ENCODE measurements at regions not wholly inside any gene's neighbourhood (a gene's known extent, or its start where the extent isn't known, plus 50 kb on each side); places are given as distances from the start of the nearest gene placed in this dataset.

DNA sequence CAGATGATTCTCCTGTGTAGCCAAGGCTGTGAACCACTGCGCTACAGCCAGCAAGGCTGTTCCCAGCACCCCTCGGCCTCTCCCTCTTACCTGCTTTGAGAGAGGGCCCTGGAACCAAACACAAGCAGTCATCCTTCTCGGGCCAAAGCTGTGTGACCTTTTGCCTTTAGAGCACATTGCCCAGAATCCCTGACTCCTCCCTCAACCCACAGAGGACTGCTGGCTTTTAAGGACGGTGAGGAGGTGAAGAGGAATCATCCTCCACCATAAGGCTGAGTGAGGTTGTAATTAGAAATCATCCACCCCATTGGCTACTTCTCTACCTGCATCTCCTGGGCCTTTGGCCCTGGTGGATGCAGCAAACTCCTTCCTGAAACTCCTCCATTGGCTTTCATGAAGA lies 93.6 kb upstream of the PJA1 start:
- TF ChIP-seq, protein P1, sequence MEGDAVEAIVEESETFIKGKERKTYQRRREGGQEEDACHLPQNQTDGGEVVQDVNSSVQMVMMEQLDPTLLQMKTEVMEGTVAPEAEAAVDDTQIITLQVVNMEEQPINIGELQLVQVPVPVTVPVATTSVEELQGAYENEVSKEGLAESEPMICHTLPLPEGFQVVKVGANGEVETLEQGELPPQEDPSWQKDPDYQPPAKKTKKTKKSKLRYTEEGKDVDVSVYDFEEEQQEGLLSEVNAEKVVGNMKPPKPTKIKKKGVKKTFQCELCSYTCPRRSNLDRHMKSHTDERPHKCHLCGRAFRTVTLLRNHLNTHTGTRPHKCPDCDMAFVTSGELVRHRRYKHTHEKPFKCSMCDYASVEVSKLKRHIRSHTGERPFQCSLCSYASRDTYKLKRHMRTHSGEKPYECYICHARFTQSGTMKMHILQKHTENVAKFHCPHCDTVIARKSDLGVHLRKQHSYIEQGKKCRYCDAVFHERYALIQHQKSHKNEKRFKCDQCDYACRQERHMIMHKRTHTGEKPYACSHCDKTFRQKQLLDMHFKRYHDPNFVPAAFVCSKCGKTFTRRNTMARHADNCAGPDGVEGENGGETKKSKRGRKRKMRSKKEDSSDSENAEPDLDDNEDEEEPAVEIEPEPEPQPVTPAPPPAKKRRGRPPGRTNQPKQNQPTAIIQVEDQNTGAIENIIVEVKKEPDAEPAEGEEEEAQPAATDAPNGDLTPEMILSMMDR (IDR thresholded peaks at IDR 0.05), result no peak
- Histone ChIP-seq H3K36me3 (no peaks in the 10 kb centered on the region), H3K4me3 (no peak overlapping the region), H3K27ac (no peak overlapping the region), H3K9me3 (no peaks in the 10 kb centered on the region), H3K27me3 (no peaks in the 10 kb centered on the region), H3K4me1 (no peaks in the 10 kb centered on the region)
- DNase-seq (ENCODE audit: low spot score), result no peak

DNA sequence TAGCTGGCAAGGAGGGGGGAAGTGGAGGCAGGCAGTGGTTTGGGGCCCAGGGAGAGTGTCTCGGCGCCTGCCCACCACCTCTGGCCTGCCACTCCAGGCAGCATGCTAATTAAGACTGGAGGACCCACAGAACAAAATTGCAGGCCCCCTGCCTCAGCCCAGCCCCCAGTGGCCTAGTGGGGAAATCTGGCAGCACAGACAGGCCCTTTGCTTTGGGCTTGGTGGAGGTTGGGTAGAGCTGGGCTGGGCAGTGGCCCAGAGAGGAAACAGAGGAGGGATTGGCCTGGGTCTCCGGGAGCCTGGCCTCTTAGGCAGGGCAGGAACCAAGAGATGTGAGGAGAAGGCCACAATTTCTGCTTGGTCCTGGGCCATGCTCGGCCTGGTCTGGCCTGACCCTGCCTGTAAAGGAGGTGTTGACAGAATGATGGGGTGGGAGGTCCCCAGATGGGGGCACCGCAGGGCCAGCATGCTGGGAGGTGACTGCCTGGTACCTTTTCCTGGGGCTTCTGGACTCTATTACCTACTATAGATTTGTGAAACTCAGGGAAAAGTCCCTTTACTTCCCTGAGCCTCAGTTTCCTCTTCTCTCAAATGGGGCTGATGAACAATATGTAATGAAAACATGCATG lies 92.4 kb upstream of the PJA1 start:
- Histone ChIP-seq H3K9me3 (no peaks in the 10 kb centered on the region), H3K36me3 (no peaks in the 10 kb centered on the region), H3K27me3 (no peaks in the 10 kb centered on the region), H3K27ac (no peak overlapping the region), H3K4me1 (no peaks in the 10 kb centered on the region), H3K4me3 (no peak overlapping the region)
- TF ChIP-seq, protein P1 (IDR thresholded peaks at IDR 0.05), result no peak
- no peak for DNase-seq (ENCODE audit: low spot score)

DNA sequence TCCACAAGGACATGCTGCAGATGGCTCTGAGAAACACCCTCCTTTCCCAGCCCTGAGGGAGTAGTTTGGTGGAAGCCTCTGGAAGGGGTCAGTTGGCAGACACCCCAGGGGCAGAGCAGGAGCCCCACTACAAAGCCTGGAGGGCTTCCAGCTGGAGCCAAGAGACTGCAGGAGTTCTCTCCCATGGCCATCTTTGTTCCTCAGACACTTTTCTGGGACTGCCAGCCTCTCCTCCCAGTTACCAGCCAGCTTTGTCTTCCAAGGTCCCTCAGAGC lies 91.0 kb upstream of the PJA1 start:
- no peak for DNase-seq (ENCODE audit: low spot score)
- H3K27me3 ChIP-seq, result no peaks in the 10 kb centered on the region
- no peaks in the 10 kb centered on the region for H3K36me3 ChIP-seq
- H3K4me3 ChIP-seq, result no peak overlapping the region
- TF ChIP-seq, protein P1 (IDR thresholded peaks at IDR 0.05), result no peak
- no peaks in the 10 kb centered on the region for H3K9me3 ChIP-seq
- H3K27ac ChIP-seq, result no peak overlapping the region
- H3K4me1 ChIP-seq, result no peaks in the 10 kb centered on the region

- TF ChIP-seq, protein P1 (IDR thresholded peaks at IDR 0.05), result no peak
- H3K9me3 ChIP-seq, result no peaks in the 10 kb centered on the region
- no peak overlapping the region for H3K27ac ChIP-seq
- no peaks in the 10 kb centered on the region for H3K27me3 ChIP-seq
- DNase-seq (ENCODE audit: low spot score), result no peak
- H3K4me3 ChIP-seq, result no peak overlapping the region
- no peaks in the 10 kb centered on the region for H3K36me3 ChIP-seq
- no peaks in the 10 kb centered on the region for H3K4me1 ChIP-seq
These were observed 90.4 kb upstream of the PJA1 start for GRCh38 chrX:69255441-69256290.

DNA sequence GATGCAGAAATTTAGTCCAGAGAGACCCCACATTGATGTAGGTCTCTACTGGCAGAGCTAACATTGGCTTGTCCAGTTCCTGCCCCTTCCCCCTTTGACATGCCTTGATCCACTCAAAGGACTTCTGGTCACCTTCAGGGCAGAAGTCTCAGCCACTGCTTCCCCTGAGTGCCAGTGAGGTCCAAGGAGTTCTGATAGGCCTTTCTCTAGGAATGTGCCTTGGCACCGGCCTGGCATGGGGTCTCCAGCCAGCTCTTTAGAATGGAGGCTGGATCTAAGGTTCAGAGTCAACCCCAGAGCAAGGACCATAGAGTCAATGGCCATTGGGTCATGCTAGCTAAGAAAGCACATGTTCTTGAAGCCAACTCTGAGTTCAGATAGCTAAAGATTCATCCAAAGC lies 88.6 kb upstream of the PJA1 start:
- Histone ChIP-seq H3K27me3 (no peaks in the 10 kb centered on the region), H3K9me3 (no peaks in the 10 kb centered on the region), H3K36me3 (no peaks in the 10 kb centered on the region), H3K4me1 (no peaks in the 10 kb centered on the region), H3K27ac (no peak overlapping the region), H3K4me3 (no peak overlapping the region)
- TF ChIP-seq, protein P1 (IDR thresholded peaks at IDR 0.05), result no peak
- no peak for DNase-seq (ENCODE audit: low spot score)
